ENCODE measurements at regions not wholly inside any gene's neighbourhood (a gene's known extent, or its start where the extent isn't known, plus 50 kb on each side); places are given as distances from the start of the nearest gene placed in this dataset.

DNA sequence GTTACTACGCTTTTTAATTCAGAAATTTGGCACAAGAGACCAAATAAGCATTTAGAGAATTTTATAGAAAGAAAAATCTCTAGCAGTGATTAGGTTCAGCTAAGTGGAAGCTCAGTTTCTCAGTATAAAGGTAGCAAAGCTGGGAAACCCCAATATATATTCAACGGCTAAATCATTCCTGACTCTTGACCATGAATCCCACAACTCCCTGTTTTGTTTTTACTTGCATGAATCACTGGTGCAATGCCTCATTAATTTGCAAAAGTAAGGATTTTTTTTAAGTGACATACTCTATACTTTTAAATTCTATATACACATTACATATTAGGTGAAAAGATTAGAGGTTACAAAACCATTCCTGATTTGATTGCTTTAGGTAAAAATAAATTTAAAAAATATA lies 74.3 kb upstream of the PLEKHG7 start:
- Histone ChIP-seq H2AFZ (ENCODE audit: low read length, unreplicated experiment) (no peak overlapping the region), H3K36me3 (ENCODE audit: insufficient read depth, low read length) (no peaks in the 10 kb centered on the region), H3K79me2 (ENCODE audit: control insufficient read depth, insufficient read depth, low read length, unreplicated experiment) (no peaks in the 10 kb centered on the region), H3K4me1 (ENCODE audit: control insufficient read depth, insufficient read depth, low read length, unreplicated experiment) (peaks cover 27% of the 10 kb centered on the region), H3K4me3 (ENCODE audit: low read depth, low read length) (no peak overlapping the region), H3K27me3 (ENCODE audit: insufficient read depth, low read length) (no peaks in the 10 kb centered on the region), H3K27ac (ENCODE audit: low read depth, low read length) (no peak overlapping the region)

GRCh38 chr12:92627511-92627910 lies 75.3 kb upstream of the PLEKHG7 start:
- H3K79me2 ChIP-seq (ENCODE audit: control insufficient read depth, insufficient read depth, low read length, unreplicated experiment), result no peaks in the 10 kb centered on the region
- peaks cover 33% of the 10 kb centered on the region for H3K4me1 ChIP-seq (ENCODE audit: control insufficient read depth, insufficient read depth, low read length, unreplicated experiment)
- H2AFZ ChIP-seq (ENCODE audit: low read length, unreplicated experiment), result no peak overlapping the region
- H3K4me3 ChIP-seq (ENCODE audit: low read depth, low read length), result no peak overlapping the region
- H3K27ac ChIP-seq (ENCODE audit: low read depth, low read length), result no peak overlapping the region
- no peaks in the 10 kb centered on the region for H3K36me3 ChIP-seq (ENCODE audit: insufficient read depth, low read length)
- no peaks in the 10 kb centered on the region for H3K27me3 ChIP-seq (ENCODE audit: insufficient read depth, low read length)

GRCh38 chr12:92625639-92626310 lies 77.0 kb upstream of the PLEKHG7 start:
- no peak overlapping the region for H3K27ac ChIP-seq (ENCODE audit: low read depth, low read length)
- no peaks in the 10 kb centered on the region for H3K36me3 ChIP-seq (ENCODE audit: insufficient read depth, low read length)
- H2AFZ ChIP-seq (ENCODE audit: low read length, unreplicated experiment), result no peak overlapping the region
- no peak overlapping the region for H3K4me3 ChIP-seq (ENCODE audit: low read depth, low read length)
- H3K4me1 ChIP-seq (ENCODE audit: control insufficient read depth, insufficient read depth, low read length, unreplicated experiment), result peaks cover 38% of the 10 kb centered on the region
- no peaks in the 10 kb centered on the region for H3K27me3 ChIP-seq (ENCODE audit: insufficient read depth, low read length)
- no peaks in the 10 kb centered on the region for H3K79me2 ChIP-seq (ENCODE audit: control insufficient read depth, insufficient read depth, low read length, unreplicated experiment)

DNA sequence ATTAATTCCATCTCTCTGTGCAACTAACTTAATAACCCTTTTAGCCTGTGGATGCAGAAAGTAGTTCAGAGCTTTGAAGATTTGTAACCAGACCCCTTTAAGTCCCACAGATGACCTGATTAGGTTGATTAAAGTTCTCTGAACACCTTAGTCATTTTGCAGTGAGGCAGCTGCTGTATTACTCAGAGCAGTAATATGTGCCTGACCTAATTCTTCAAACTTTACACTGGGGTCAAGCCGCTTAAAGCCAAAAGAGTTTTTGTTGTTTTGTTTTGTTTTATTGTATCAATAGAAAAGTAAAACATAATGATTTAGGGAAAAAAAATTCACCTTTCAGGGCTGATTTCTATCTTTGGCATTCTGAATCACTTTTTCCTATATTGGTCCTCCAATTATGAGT lies 78.6 kb upstream of the PLEKHG7 start:
- peak overlapping the region; percentile 47 for H2AFZ ChIP-seq (ENCODE audit: low read length, unreplicated experiment)
- H3K36me3 ChIP-seq (ENCODE audit: insufficient read depth, low read length), result no peaks in the 10 kb centered on the region
- H3K79me2 ChIP-seq (ENCODE audit: control insufficient read depth, insufficient read depth, low read length, unreplicated experiment), result no peaks in the 10 kb centered on the region
- peak overlapping the region; percentile 48 for H3K27ac ChIP-seq (ENCODE audit: low read depth, low read length)
- H3K27me3 ChIP-seq (ENCODE audit: insufficient read depth, low read length), result no peaks in the 10 kb centered on the region
- peaks cover 50% of the 10 kb centered on the region for H3K4me1 ChIP-seq (ENCODE audit: control insufficient read depth, insufficient read depth, low read length, unreplicated experiment)
- H3K4me3 ChIP-seq (ENCODE audit: low read depth, low read length), result no peak overlapping the region; the same call in 1 of the 2 replicates

GRCh38 chr12:92623386-92623785 lies 79.4 kb upstream of the PLEKHG7 start:
- no peaks in the 10 kb centered on the region for H3K36me3 ChIP-seq (ENCODE audit: insufficient read depth, low read length)
- peaks cover 45% of the 10 kb centered on the region for H3K4me1 ChIP-seq (ENCODE audit: control insufficient read depth, insufficient read depth, low read length, unreplicated experiment)
- no peak overlapping the region for H2AFZ ChIP-seq (ENCODE audit: low read length, unreplicated experiment)
- no peak overlapping the region for H3K4me3 ChIP-seq (ENCODE audit: low read depth, low read length)
- H3K27me3 ChIP-seq (ENCODE audit: insufficient read depth, low read length), result no peaks in the 10 kb centered on the region
- H3K79me2 ChIP-seq (ENCODE audit: control insufficient read depth, insufficient read depth, low read length, unreplicated experiment), result no peaks in the 10 kb centered on the region
- H3K27ac ChIP-seq (ENCODE audit: low read depth, low read length), result no peak overlapping the region

- Histone ChIP-seq H3K79me2 (ENCODE audit: control insufficient read depth, insufficient read depth, low read length, unreplicated experiment) (no peaks in the 10 kb centered on the region), H3K4me1 (ENCODE audit: control insufficient read depth, insufficient read depth, low read length, unreplicated experiment) (peaks cover 42% of the 10 kb centered on the region)
Observed at GRCh38 chr12:92621833-92622232, 81.0 kb upstream of the PLEKHG7 start.

GRCh38 chr12:92621312-92621711 lies 81.5 kb upstream of the PLEKHG7 start:
- Histone ChIP-seq H3K36me3 (ENCODE audit: insufficient read depth, low read length) (no peaks in the 10 kb centered on the region), H3K27ac (ENCODE audit: low read depth, low read length) (peak overlapping the region; percentile 71; the same call in 1 of the 2 replicates), H3K4me1 (ENCODE audit: control insufficient read depth, insufficient read depth, low read length, unreplicated experiment) (peaks cover 42% of the 10 kb centered on the region)

More at GRCh38 chr12:92621833-92622232, 81.0 kb upstream of the PLEKHG7 start:
- H3K27me3 ChIP-seq (ENCODE audit: insufficient read depth, low read length), result no peaks in the 10 kb centered on the region
- no peak overlapping the region for H3K4me3 ChIP-seq (ENCODE audit: low read depth, low read length)
- peak overlapping the region; percentile 13; the same call in 1 of the 2 replicates for H3K27ac ChIP-seq (ENCODE audit: low read depth, low read length)
- no peak overlapping the region for H2AFZ ChIP-seq (ENCODE audit: low read length, unreplicated experiment)
- no peaks in the 10 kb centered on the region for H3K36me3 ChIP-seq (ENCODE audit: insufficient read depth, low read length)

DNA sequence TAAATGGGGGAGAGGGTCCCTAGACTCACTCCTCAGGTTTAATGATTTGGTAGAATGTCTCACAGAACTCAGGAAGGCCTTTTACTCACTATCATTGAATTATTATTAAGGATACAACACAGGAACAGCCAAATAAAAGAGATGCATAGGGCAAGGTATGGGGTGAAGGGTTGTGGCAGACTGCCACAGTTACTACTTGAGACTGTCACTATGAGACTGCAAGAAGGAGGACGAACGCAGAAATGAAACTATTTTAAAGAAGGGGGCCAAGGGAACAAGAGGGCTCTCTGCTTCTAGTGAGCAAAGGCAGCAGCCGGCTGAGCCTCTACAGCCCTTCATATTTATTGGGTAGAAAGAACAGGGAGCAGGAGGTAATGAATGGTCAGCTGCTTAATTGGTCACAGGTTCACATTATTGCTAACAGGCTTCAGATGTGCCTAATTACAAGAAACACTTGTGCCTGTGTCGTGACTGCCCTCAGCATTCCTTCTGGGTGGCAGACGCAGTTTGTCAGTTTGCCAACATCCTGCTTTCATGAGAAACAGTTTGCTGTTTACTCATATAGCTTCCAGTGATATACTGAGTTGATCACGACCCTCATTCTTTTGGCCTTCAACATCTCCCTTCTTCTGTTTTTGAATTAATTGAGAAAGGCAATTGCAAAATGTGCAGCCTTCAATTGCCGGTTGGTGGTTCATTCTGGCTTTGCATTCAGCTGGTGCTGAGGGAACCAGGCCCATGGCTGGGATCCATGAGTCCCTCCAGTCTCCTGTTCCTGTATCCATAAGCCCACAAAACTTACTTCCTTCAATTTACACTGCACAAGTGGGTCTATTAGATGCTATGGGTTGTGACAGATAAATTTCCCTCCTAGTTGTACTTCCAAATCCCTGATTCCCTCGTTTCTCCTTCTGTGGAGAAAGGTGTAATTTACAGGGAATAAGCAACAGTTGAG lies 82.8 kb upstream of the PLEKHG7 start:
- H3K79me2 ChIP-seq (ENCODE audit: control insufficient read depth, insufficient read depth, low read length, unreplicated experiment), result no peaks in the 10 kb centered on the region
- H3K27ac ChIP-seq (ENCODE audit: low read depth, low read length), result peak overlapping the region; percentile 71
- peak overlapping the region; percentile 43 for H2AFZ ChIP-seq (ENCODE audit: low read length, unreplicated experiment)
- no peak overlapping the region for H3K4me3 ChIP-seq (ENCODE audit: low read depth, low read length)
- H3K4me1 ChIP-seq (ENCODE audit: control insufficient read depth, insufficient read depth, low read length, unreplicated experiment), result peaks cover 41% of the 10 kb centered on the region
- H3K36me3 ChIP-seq (ENCODE audit: insufficient read depth, low read length), result no peaks in the 10 kb centered on the region
- no peaks in the 10 kb centered on the region for H3K27me3 ChIP-seq (ENCODE audit: insufficient read depth, low read length)

More at GRCh38 chr12:92621312-92621711, 81.5 kb upstream of the PLEKHG7 start:
- H2AFZ ChIP-seq (ENCODE audit: low read length, unreplicated experiment), result no peak overlapping the region
- H3K27me3 ChIP-seq (ENCODE audit: insufficient read depth, low read length), result no peaks in the 10 kb centered on the region
- no peak overlapping the region for H3K4me3 ChIP-seq (ENCODE audit: low read depth, low read length)
- H3K79me2 ChIP-seq (ENCODE audit: control insufficient read depth, insufficient read depth, low read length, unreplicated experiment), result no peaks in the 10 kb centered on the region

DNA sequence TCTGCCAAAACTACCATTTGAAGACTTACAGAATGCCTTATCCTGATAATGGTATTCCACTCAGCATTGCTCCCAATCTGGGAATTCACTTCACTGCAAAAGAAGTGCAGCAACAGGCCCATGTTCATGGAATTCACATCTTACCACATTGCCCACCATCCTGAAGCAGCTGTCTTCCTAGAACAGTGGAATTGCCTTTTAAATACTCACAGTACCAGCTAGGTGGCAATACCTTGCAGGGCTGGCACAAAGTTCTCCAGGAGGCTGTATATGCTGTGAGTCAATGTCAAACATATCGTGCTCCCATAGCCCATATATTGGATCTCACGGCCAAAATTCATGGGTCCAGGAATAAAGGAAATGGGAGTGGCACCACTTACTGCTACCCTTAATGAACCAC lies 83.8 kb upstream of the PLEKHG7 start:
- Histone ChIP-seq H3K4me3 (ENCODE audit: low read depth, low read length) (no peak overlapping the region), H3K27ac (ENCODE audit: low read depth, low read length) (peak overlapping the region; percentile 65; the same call in 1 of the 2 replicates), H3K36me3 (ENCODE audit: insufficient read depth, low read length) (no peaks in the 10 kb centered on the region), H3K79me2 (ENCODE audit: control insufficient read depth, insufficient read depth, low read length, unreplicated experiment) (no peaks in the 10 kb centered on the region), H2AFZ (ENCODE audit: low read length, unreplicated experiment) (no peak overlapping the region), H3K4me1 (ENCODE audit: control insufficient read depth, insufficient read depth, low read length, unreplicated experiment) (peaks cover 31% of the 10 kb centered on the region), H3K27me3 (ENCODE audit: insufficient read depth, low read length) (no peaks in the 10 kb centered on the region)

- Histone ChIP-seq H3K27me3 (ENCODE audit: insufficient read depth, low read length) (no peaks in the 10 kb centered on the region), H2AFZ (ENCODE audit: low read length, unreplicated experiment) (no peak overlapping the region), H3K79me2 (ENCODE audit: control insufficient read depth, insufficient read depth, low read length, unreplicated experiment) (no peaks in the 10 kb centered on the region), H3K27ac (ENCODE audit: low read depth, low read length) (no peak overlapping the region), H3K4me3 (ENCODE audit: low read depth, low read length) (no peak overlapping the region), H3K4me1 (ENCODE audit: control insufficient read depth, insufficient read depth, low read length, unreplicated experiment) (peaks cover 15% of the 10 kb centered on the region), H3K36me3 (ENCODE audit: insufficient read depth, low read length) (no peaks in the 10 kb centered on the region)
Observed at GRCh38 chr12:92615703-92616102, 87.1 kb upstream of the PLEKHG7 start.
